Kidney (tissue), 13 donors: ENCODE measurements at regions not wholly inside any gene's neighbourhood (a gene's known extent, or its start where the extent isn't known, plus 50 kb on each side); places are given as distances from the start of the nearest gene placed in this dataset.

ENCODE experiments used
- DNase-seq, 5 donors: peaks; one replicate each; pipeline ENCODE4 v3.0.0-alpha.2; 2013 to 2020
- FAIRE-seq: peaks from 2 replicates; lab custom pipeline; 2012; peaks lifted over from hg19 to GRCh38; lab: Jason Lieb, UNC
- H3K27ac ChIP-seq, 2 donors: one replicate each; pipeline ENCODE4 v1.7.0; 2013; ENCODE audit warnings: low read depth in 2 of 2, low read length in 2 of 2, inconsistent platforms in 1 of 2
- H3K27me3 ChIP-seq: one replicate; pipeline ENCODE4 v1.7.1; 2013; ENCODE audit warnings: low read length, inconsistent platforms; ENCODE audit not compliant: control insufficient read depth, insufficient read depth
- H3K36me3 ChIP-seq, 3 donors: one replicate each; pipeline versions ENCODE4 v1.7.0 to v1.7.1; 2013; ENCODE audit warnings: low read length in 3 of 3, control low read depth in 1 of 3, inconsistent platforms in 1 of 3; ENCODE audit not compliant: insufficient read depth in 3 of 3, control insufficient read depth in 2 of 3
- H3K4me1 ChIP-seq, 3 donors: one replicate each; pipeline versions ENCODE4 v1.7.0 to v1.7.1; 2013; ENCODE audit warnings: low read length in 3 of 3, inconsistent platforms in 1 of 3, low read depth in 1 of 3; ENCODE audit not compliant: control insufficient read depth in 2 of 3, insufficient read depth in 2 of 3
- H3K4me3 ChIP-seq, 3 donors: one replicate each; pipeline versions ENCODE4 v1.7.0 to v1.8.1; 2013; ENCODE audit warnings: low read length in 3 of 3, control low read depth in 1 of 3, inconsistent platforms in 1 of 3
- H3K9ac ChIP-seq, 3 donors: one replicate each; pipeline versions ENCODE4 v1.7.0 to v1.7.1; 2013; ENCODE audit warnings: low read length in 3 of 3, control low read depth in 1 of 3, inconsistent platforms in 1 of 3
- H3K9me3 ChIP-seq, 3 donors: one replicate each; pipeline versions ENCODE4 v1.7.0 to v1.7.1; 2013; ENCODE audit warnings: low read length in 3 of 3, control low read depth in 1 of 3, inconsistent platforms in 1 of 3; ENCODE audit not compliant: control insufficient read depth in 2 of 3, insufficient read depth in 1 of 3
- intact Hi-C: fragments of 100-400 bp; cut with DNase I; formaldehyde crosslinking; loops from one replicate; pipeline ENCODE4 v1.11.1; 2022
- TF ChIP-seq, protein P1 (sequence below): IDR thresholded peaks from 3 replicates; pipeline ENCODE4 v1.5.1; 2012; ENCODE audit warnings: mild to moderate bottlenecking, moderate library complexity, borderline replicate concordance; ENCODE audit not compliant: insufficient read depth; ENCODE audit errors: extremely low read depth
- donor health status: control.
- donor health status: control.
- donor health status: control.
- donor health status: control.
- donor health status: control.
- donor health status: DM: yes; HTN: yes; CAD: no.
- donor health status: Normal renal cell carcinoma (clear cell type).

DNA sequence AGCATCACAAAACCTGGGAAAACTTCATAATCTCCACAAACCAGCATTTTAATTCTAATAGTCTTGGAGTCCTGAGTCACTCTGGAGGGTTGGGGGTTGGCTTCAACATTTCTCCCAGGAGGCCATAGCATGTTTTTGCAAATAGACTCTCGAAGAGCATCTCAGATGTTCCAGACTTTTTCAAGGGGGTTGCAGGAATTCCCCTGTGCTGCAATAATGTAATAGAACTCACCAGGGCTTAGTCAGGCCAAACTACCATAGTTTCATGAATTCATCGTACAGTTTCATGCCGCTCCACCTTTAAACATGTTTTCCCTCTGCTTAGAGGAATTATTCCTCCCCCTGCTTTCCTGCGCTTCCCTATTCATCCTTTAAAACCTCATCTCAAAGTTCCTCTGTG lies 499.5 kb upstream of the KLF4 start:
- no peak for FAIRE-seq
- intact Hi-C loops: no loop called here
- DNase-seq: no peak
- Histone ChIP-seq H3K36me3 (no peaks in the 10 kb centered on the region), H3K27ac (no peak overlapping the region), H3K27me3 (no peaks in the 10 kb centered on the region), H3K4me1 (no peaks in the 10 kb centered on the region), H3K4me3 (no peak overlapping the region), H3K9me3 (no peaks in the 10 kb centered on the region), H3K9ac (no peak overlapping the region)
- TF ChIP-seq, protein P1, sequence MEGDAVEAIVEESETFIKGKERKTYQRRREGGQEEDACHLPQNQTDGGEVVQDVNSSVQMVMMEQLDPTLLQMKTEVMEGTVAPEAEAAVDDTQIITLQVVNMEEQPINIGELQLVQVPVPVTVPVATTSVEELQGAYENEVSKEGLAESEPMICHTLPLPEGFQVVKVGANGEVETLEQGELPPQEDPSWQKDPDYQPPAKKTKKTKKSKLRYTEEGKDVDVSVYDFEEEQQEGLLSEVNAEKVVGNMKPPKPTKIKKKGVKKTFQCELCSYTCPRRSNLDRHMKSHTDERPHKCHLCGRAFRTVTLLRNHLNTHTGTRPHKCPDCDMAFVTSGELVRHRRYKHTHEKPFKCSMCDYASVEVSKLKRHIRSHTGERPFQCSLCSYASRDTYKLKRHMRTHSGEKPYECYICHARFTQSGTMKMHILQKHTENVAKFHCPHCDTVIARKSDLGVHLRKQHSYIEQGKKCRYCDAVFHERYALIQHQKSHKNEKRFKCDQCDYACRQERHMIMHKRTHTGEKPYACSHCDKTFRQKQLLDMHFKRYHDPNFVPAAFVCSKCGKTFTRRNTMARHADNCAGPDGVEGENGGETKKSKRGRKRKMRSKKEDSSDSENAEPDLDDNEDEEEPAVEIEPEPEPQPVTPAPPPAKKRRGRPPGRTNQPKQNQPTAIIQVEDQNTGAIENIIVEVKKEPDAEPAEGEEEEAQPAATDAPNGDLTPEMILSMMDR: no peak

DNA sequence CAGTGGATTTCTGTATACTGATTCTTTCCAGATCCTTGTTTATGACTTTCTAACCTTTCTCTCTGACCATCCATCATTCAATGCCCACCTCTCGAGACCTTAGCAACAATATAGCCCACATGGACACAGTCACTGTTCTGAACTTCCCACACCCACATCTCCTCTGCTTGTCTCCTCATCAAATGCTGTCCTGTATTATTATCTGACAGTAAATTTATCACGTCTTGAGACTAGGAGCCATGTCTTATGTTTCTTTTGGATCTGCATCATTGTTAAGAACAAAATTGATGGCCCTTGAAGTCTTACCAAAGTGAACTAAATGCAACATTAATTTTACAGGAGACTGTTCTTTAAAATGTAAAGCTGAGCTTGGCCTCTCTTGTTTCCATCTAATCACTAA lies 495.4 kb upstream of the KLF4 start:
- Histone ChIP-seq H3K9ac (no peak overlapping the region), H3K36me3 (no peaks in the 10 kb centered on the region), H3K9me3 (no peaks in the 10 kb centered on the region), H3K27ac (no peak overlapping the region), H3K27me3 (no peaks in the 10 kb centered on the region), H3K4me3 (no peak overlapping the region), H3K4me1 (no peaks in the 10 kb centered on the region)
- intact Hi-C loops: no loop called here
- TF ChIP-seq, protein P1: no peak
- peak in 3 of 5 donors; percentile 16 to 59 (median 57) for DNase-seq
- FAIRE-seq: no peak

DNA sequence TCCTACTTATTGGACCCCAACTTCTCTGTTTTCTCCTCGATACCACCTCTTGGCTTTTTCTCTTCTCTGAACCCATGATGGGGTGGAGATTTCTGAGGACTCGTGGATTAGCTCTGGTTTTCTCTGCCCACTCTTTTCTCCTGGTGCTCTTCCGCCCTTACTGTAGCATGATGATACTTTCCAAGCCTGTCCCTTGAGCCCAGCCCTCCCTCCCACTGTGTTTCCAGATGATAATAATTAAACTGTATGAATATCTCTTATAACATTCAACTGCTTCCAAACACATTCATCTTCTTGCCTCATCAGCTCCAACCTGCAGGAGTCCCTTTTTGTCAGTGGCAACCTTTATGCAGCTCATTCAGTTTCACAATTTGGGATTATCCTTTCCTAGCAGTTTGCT lies 494.2 kb upstream of the KLF4 start:
- FAIRE-seq: no peak
- no peaks in the 10 kb centered on the region for H3K9me3 ChIP-seq

More for the DNA sequence above, 494.2 kb upstream of the KLF4 start:
- DNase-seq: no peak
- H3K36me3 ChIP-seq: no peaks in the 10 kb centered on the region
- H3K27me3 ChIP-seq: no peaks in the 10 kb centered on the region
- H3K9ac ChIP-seq: no peak overlapping the region
- TF ChIP-seq, protein P1: no peak
- no peak overlapping the region for H3K27ac ChIP-seq
- no peaks in the 10 kb centered on the region for H3K4me1 ChIP-seq
- no peak overlapping the region for H3K4me3 ChIP-seq
- intact Hi-C loops: no loop called here
